ENCODE measurements at regions not wholly inside any gene's neighbourhood (a gene's known extent, or its start where the extent isn't known, plus 50 kb on each side); places are given as distances from the start of the nearest gene placed in this dataset.

DNA sequence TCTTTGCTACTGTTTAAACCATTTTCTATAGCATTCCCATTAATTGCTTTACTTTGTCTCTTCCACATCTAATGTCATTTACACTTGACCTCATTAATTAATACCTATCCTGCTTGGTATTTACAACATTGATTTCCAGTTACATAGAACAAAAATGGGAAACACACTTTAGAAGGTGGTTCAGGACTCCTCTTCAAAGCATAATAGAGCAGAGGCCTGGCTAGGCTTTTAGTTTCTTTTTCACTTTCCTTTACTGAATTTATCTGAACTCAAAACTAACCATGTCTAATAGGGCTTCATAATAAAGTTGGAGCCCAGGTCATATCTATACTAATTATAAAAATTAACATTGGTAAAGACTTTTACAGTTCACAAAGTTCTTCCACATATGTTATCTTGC, 648.0 kb upstream of the KIRREL3 start:
- TF ChIP-seq, protein P1, sequence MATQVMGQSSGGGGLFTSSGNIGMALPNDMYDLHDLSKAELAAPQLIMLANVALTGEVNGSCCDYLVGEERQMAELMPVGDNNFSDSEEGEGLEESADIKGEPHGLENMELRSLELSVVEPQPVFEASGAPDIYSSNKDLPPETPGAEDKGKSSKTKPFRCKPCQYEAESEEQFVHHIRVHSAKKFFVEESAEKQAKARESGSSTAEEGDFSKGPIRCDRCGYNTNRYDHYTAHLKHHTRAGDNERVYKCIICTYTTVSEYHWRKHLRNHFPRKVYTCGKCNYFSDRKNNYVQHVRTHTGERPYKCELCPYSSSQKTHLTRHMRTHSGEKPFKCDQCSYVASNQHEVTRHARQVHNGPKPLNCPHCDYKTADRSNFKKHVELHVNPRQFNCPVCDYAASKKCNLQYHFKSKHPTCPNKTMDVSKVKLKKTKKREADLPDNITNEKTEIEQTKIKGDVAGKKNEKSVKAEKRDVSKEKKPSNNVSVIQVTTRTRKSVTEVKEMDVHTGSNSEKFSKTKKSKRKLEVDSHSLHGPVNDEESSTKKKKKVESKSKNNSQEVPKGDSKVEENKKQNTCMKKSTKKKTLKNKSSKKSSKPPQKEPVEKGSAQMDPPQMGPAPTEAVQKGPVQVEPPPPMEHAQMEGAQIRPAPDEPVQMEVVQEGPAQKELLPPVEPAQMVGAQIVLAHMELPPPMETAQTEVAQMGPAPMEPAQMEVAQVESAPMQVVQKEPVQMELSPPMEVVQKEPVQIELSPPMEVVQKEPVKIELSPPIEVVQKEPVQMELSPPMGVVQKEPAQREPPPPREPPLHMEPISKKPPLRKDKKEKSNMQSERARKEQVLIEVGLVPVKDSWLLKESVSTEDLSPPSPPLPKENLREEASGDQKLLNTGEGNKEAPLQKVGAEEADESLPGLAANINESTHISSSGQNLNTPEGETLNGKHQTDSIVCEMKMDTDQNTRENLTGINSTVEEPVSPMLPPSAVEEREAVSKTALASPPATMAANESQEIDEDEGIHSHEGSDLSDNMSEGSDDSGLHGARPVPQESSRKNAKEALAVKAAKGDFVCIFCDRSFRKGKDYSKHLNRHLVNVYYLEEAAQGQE (IDR thresholded peaks at IDR 0.05; ENCODE audit: unreplicated experiment) = no peak
- no peak for TF ChIP-seq EZH2 (IDR thresholded peaks at IDR 0.05; ENCODE audit: low read depth, unreplicated experiment)
- TF ChIP-seq, protein P2, sequence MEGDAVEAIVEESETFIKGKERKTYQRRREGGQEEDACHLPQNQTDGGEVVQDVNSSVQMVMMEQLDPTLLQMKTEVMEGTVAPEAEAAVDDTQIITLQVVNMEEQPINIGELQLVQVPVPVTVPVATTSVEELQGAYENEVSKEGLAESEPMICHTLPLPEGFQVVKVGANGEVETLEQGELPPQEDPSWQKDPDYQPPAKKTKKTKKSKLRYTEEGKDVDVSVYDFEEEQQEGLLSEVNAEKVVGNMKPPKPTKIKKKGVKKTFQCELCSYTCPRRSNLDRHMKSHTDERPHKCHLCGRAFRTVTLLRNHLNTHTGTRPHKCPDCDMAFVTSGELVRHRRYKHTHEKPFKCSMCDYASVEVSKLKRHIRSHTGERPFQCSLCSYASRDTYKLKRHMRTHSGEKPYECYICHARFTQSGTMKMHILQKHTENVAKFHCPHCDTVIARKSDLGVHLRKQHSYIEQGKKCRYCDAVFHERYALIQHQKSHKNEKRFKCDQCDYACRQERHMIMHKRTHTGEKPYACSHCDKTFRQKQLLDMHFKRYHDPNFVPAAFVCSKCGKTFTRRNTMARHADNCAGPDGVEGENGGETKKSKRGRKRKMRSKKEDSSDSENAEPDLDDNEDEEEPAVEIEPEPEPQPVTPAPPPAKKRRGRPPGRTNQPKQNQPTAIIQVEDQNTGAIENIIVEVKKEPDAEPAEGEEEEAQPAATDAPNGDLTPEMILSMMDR (conservative IDR thresholded peaks at IDR 0.05; ENCODE audit: low read depth in 2 of 2) = no peak

Data from GM23338 (cell line).